IPS-NIHi7 (cell line): ENCODE measurements at regions not wholly inside any gene's neighbourhood (a gene's known extent, or its start where the extent isn't known, plus 50 kb on each side); places are given as distances from the start of the nearest gene placed in this dataset.

Source experiments
- DNase-seq: peaks from one replicate; pipeline ENCODE4 v3.0.0; 2012; ENCODE audit warnings: mixed read lengths; ENCODE audit errors: extremely low spot score

DNA sequence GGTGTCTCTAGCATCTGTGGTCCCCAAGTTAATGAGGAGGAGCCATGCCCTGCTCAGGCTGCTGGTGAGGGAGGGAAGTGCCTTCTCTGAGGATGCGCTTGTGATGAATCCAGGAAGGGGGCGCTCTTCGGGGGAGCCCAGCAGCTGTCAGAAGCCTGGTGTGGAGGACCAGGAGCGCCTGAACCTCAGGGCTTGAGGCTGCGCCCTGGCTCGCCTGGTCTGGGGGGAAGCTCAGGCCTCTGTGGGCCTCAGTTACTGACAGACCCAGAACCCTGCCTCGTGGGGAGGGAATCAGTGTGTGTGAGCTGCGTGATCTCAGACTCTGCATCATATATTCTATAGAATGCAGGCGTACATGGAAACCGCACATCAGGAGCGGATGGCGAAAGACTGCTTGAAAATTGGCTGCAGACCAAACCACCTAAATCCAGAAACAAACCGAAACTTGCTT lies 126.1 kb downstream of the SEC14L1 start:
- DNase-seq = peak; percentile 87

DNA sequence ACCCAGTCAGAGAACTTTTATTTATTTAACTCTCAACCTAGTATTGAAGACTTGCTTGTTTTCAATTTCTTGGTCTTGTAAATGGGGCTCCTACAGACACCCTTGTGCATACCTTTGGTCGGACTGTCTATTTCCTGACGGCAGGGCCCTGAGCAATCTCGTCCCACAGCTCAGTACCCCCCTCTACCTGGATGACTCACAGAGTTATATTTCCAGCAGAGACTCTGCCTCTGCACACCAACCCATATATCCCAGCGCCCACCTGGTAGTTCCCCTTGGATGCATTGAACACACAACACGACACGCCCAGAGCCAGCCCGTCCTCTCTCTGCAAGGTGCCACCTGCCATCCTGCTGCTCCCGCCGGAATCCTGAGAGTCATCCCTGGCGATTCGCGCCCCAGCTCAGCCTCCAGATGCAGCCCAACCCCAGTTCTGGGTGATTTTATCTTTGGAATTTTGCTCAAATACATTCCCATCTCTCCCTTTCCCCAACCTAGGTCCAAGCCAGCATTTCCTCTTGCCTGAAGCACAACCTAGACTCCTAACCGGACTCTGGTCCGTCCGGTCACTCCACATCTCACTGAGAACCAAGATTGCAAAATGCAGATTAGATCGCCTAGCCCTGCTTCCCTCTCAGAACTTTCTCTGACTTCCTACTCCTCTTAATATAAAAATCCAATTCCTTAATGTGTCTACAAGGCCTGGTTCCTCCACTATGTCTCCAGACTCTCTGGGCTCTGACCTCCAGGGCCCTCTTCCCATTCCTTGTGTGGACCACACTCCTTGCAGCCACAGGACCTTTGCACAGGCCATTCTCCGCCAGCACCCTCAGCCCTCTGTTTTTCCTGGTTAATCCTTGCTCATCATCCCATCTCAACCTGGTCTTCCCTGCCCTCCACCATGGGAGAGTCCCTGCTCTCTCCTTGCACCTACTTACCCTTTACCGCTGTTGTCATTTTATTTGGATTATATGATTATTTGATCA lies 129.2 kb downstream of the SEC14L1 start:
- DNase-seq = no peak

DNA sequence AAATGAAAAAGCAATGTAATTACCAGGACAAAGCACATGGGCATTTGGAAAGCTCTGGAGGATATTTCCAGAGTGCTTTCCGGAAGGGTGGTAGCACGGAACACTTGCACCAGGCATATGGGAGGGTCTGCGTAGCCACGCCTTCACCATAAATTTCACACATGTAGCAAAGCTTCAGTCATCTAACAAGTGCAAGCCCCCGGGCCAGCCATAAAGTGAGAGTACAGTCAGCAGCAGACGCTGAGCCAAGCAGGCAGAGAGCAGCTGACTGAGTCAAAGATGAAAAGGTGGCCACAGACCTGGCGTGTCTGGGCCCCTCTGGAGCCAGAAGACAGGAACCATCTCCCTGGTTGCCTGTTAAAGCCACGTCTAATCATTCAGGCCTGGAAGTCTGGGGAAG lies 130.6 kb downstream of the SEC14L1 start:
- DNase-seq = no peak

- DNase-seq = no peak
Observed at GRCh38 chr17:77273397-77274085, 132.8 kb downstream of the SEC14L1 start.

DNA sequence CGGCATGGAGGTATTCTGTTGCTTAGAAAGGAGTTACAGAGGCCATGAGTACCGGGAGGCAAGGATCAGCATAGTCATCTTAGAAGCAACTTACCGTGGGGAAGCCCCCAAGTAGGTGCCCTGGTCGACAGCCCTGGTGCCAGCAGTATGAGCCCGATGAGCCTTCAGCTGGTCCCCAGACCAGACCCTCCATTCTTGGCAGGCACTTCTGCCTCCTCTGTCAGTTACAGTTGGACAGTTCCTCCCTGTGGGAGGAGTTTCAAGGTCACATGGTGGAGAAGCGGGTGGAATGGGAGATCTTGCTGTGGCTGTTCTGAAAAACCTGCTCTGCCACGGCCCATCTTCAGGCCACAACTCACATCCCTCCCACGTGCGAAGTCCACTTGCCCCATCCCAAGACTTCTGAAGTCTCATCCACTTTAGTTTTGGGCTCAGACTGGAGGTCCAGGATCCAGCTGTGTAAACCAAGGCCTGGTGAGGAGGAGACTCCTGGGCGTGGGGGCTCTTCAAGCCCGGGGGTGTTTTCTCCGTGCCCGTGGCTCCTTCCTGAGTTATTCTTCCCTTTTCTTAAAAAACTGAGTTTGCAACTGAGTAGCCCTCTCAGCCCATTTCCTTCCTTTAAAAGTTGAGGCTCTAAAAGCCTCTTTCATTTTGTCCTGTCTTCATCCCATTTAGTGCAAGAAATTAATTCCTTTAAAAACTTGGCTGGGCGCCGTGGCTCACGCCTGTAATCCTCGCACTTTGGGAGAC lies 133.5 kb downstream of the SEC14L1 start:
- no peak for DNase-seq

- no peak for DNase-seq
Observed at GRCh38 chr17:77279448-77280303, 138.9 kb downstream of the SEC14L1 start.

- no peak for DNase-seq
Observed at GRCh38 chr17:77280304-77281121, 139.7 kb downstream of the SEC14L1 start.

- DNase-seq = peak; percentile 90
Observed at GRCh38 chr17:77281122-77281903, 140.5 kb downstream of the SEC14L1 start.

- DNase-seq = no peak
Observed at GRCh38 chr17:77281904-77282367, 141.2 kb downstream of the SEC14L1 start.

GRCh38 chr17:77282524-77283515 lies 142.1 kb downstream of the SEC14L1 start:
- peak; percentile 23 for DNase-seq

DNA sequence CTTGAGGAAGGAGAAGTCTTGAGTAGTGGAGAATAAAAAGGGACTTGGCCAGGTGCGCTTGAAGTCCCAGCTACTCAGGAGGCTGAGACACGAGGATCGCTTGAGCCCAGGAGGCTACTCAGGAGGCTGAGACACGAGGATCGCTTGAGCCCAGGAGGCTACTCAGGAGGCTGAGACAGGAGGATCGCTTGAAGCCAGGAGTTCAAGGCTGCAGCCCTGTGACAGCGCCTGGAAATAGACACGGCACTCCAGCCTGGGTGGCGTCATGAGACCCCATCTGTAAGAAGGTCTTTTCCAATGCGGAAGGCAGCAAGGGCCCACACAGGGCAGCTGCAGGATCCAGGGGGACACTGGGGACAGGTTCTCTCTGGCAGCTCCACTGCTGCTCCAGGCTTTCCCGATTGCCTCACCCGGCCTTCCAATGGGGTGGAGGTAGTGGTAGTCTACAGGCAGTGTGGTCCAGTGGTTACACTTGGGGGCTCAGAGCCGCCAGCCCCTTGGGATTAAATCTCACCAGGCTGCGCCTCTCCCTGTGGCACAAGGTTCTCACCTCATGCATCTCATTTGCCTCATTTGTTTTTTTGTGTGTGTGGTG lies 143.4 kb downstream of the SEC14L1 start:
- DNase-seq = no peak

DNA sequence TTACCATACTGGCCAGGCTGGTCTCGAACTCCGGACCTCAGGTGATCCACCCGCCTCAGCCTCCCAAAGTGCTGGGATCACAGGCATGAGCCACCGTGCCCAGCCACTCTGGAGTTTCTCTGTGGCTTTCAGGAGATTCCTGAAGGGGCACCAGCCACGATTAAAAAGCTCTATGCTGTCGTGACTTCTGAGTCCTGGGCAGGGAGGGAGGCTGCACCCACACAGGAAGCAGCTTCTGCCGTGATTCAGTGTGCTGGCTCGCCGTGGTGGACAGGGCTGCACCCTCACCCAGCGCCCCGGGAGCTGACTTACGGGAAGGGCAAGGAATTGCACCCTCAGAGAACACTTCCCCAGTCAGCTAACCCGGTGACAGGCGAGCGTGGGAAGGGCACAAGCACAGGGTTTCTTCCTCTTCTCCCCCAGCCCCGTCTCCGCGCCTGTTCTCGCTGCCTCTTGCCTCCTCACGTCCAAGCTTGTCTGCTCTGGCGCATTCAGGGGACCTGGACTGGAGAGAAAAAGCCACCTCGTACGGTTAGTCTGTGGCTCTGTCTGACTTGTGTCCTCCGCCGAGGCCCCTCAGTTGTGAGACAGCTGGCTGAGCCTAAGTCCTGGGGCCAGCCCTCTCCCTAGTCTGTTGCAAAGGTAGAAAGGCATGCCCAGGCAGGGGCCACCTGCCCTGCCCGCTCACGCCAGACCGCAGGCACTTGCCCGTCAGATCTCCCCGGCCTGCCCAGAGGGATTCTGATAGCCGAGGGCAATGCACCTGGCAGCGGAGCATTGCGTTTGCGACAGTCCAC lies 145.0 kb downstream of the SEC14L1 start:
- no peak for DNase-seq

DNA sequence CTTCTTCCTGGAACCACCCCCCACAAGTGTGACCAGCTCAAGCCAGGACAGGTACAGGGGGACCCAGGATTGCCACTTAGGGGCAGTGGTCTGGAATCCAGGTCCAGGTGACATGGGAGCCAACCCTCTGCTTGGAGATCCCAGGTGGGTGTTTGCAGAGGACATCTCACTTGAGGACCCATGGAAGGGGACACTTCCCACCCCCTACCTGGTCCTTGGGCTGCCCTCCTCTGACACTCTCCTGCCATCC lies 145.5 kb downstream of the SEC14L1 start:
- DNase-seq = no peak

DNA sequence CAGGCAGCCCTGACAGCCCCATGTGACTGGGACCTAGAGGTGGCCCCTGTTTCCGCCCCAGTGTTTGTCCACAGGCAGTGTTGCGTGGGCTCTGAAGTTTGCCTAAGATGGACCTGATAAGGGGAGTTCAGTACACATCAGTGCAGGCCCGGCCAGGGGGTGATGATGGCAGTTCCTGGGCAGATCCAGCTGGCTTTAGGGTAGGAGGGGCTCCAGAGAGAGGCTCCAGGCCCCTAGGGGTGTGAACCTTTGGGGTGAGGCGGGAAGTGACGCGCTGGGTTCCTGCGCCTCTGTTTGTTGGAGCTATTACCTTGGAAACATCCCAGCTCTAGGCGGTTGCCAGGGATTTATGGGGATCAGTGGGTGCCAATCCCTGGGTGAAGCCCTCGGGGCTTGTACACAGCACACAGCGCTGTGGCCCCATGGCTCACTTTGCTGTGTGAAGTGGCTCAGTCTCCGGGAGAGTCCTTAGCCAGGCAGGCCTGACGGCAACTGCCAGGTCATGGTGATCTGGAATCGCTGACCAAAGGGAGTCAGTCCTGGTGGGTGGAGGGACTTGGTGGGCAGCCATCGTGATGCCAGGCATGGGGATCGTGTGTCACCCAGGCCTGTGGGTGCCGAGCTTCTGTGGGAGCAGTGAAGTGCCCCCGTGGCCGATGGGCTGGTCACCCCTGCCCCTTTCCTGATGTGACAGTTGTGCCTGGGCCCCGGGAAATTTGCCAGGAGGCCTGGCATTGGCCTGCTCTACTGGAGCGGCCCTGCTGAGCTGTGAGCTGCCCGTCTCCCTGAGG lies 146.1 kb downstream of the SEC14L1 start:
- no peak for DNase-seq

- DNase-seq = peak; percentile 65
Observed at GRCh38 chr17:77287432-77288068, 146.8 kb downstream of the SEC14L1 start.

DNA sequence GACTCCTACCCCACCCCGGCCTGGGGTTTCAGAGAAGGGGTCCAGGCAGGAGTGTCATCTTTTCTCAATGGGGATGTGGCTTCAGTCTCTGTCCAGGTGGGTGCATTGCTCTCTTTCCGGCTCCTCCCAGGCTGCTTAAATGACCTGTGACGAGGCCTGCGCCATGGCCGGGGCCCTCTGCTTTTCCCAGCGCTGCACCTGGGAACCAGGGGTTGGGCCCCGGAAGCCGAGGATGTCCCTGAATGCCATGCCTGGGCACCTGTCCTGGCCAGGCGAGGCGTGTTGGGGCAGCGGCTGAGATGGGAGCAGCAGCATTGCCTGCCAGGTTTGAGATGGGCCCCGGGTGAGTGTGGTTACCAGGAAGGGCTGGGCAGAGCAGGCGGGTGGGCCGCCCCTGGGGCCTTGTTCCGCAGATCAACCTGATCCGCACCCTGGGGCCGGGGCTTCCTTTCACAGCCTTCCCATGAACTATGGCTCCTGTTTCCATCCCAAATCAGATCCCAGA lies 147.4 kb downstream of the SEC14L1 start:
- no peak for DNase-seq
